ENCODE measurements at regions not wholly inside any gene's neighbourhood (a gene's known extent, or its start where the extent isn't known, plus 50 kb on each side); places are given as distances from the start of the nearest gene placed in this dataset.

- H3K27ac Mint-ChIP-seq (ENCODE audit: unreplicated experiment): no peak overlapping the region
- no peaks in the 10 kb centered on the region for H3K36me3 ChIP-seq (ENCODE audit: insufficient read depth, low read length)
- no peak overlapping the region for H2AFZ ChIP-seq (ENCODE audit: low read depth, low read length)
- no peaks in the 10 kb centered on the region for H3K36me3 Mint-ChIP-seq (ENCODE audit: low read depth, unreplicated experiment)
- no peaks in the 10 kb centered on the region for H4K20me1 ChIP-seq (ENCODE audit: insufficient read depth, low read length)
- no peak overlapping the region for H3K4me3 ChIP-seq (ENCODE audit: insufficient read depth, low read depth, low read length)
- no peaks in the 10 kb centered on the region for H3K4me1 Mint-ChIP-seq (ENCODE audit: low read depth, unreplicated experiment)
- H3K4me3 Mint-ChIP-seq (ENCODE audit: unreplicated experiment): no peak overlapping the region
- no peaks in the 10 kb centered on the region for H3K9me3 Mint-ChIP-seq (ENCODE audit: unreplicated experiment)
- H3K79me2 ChIP-seq (ENCODE audit: insufficient read depth, low read length): no peaks in the 10 kb centered on the region
- no peaks in the 10 kb centered on the region for H3K4me1 ChIP-seq (ENCODE audit: insufficient read depth, low read length)
- H3K9me3 ChIP-seq (ENCODE audit: insufficient read depth, low read depth, low read length): no peaks in the 10 kb centered on the region
- no peaks in the 10 kb centered on the region for H3K27me3 Mint-ChIP-seq (ENCODE audit: low read depth, unreplicated experiment)
- peak; percentile 18 for DNase-seq (ENCODE audit: low read depth)
- H3K27me3 ChIP-seq (ENCODE audit: insufficient read depth, low read length): no peaks in the 10 kb centered on the region
- TF ChIP-seq, protein P1, sequence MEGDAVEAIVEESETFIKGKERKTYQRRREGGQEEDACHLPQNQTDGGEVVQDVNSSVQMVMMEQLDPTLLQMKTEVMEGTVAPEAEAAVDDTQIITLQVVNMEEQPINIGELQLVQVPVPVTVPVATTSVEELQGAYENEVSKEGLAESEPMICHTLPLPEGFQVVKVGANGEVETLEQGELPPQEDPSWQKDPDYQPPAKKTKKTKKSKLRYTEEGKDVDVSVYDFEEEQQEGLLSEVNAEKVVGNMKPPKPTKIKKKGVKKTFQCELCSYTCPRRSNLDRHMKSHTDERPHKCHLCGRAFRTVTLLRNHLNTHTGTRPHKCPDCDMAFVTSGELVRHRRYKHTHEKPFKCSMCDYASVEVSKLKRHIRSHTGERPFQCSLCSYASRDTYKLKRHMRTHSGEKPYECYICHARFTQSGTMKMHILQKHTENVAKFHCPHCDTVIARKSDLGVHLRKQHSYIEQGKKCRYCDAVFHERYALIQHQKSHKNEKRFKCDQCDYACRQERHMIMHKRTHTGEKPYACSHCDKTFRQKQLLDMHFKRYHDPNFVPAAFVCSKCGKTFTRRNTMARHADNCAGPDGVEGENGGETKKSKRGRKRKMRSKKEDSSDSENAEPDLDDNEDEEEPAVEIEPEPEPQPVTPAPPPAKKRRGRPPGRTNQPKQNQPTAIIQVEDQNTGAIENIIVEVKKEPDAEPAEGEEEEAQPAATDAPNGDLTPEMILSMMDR (IDR thresholded peaks at IDR 0.05; ENCODE audit: insufficient read depth, low read depth, low read length): no peak
- no peak for TF ChIP-seq EZH2 (IDR thresholded peaks at IDR 0.05; ENCODE audit: insufficient read depth, low read length)
- no peak overlapping the region for H3K9ac ChIP-seq (ENCODE audit: low read length)
- FAIRE-seq: no peak
- H3K4me2 ChIP-seq (ENCODE audit: low read length): no peak overlapping the region
- no peak overlapping the region for H3K27ac ChIP-seq (ENCODE audit: low read depth, low read length)
Measured at GRCh38 chr21:27464648-27465047, 497.8 kb upstream of the ADAMTS5 start.

GRCh38 chr21:27462726-27463125, 495.8 kb upstream of the ADAMTS5 start:
- no peak overlapping the region for H3K9ac ChIP-seq (ENCODE audit: low read length)
- no peak overlapping the region for H3K4me2 ChIP-seq (ENCODE audit: low read length)
- H3K27me3 ChIP-seq (ENCODE audit: insufficient read depth, low read length): no peaks in the 10 kb centered on the region
- H2AFZ ChIP-seq (ENCODE audit: low read depth, low read length): no peak overlapping the region
- TF ChIP-seq, protein P1 (IDR thresholded peaks at IDR 0.05; ENCODE audit: insufficient read depth, low read depth, low read length): no peak
- TF ChIP-seq EZH2 (IDR thresholded peaks at IDR 0.05; ENCODE audit: insufficient read depth, low read length): no peak
- no peaks in the 10 kb centered on the region for H4K20me1 ChIP-seq (ENCODE audit: insufficient read depth, low read length)
- Mint-ChIP-seq H3K4me1 (ENCODE audit: low read depth, unreplicated experiment) (peaks cover 2% of the 10 kb centered on the region), H3K27me3 (ENCODE audit: low read depth, unreplicated experiment) (no peaks in the 10 kb centered on the region), H3K36me3 (ENCODE audit: low read depth, unreplicated experiment) (no peaks in the 10 kb centered on the region), H3K9me3 (ENCODE audit: unreplicated experiment) (no peaks in the 10 kb centered on the region), H3K4me3 (ENCODE audit: unreplicated experiment) (no peak overlapping the region), H3K27ac (ENCODE audit: unreplicated experiment) (no peak overlapping the region)
- no peaks in the 10 kb centered on the region for H3K9me3 ChIP-seq (ENCODE audit: insufficient read depth, low read depth, low read length)
- no peaks in the 10 kb centered on the region for H3K4me1 ChIP-seq (ENCODE audit: insufficient read depth, low read length)
- no peaks in the 10 kb centered on the region for H3K79me2 ChIP-seq (ENCODE audit: insufficient read depth, low read length)
- no peak overlapping the region for H3K4me3 ChIP-seq (ENCODE audit: insufficient read depth, low read depth, low read length)
- FAIRE-seq (peak; percentile 39), DNase-seq (ENCODE audit: low read depth) (no peak)
- no peak overlapping the region for H3K27ac ChIP-seq (ENCODE audit: low read depth, low read length)
- no peaks in the 10 kb centered on the region for H3K36me3 ChIP-seq (ENCODE audit: insufficient read depth, low read length)

DNA sequence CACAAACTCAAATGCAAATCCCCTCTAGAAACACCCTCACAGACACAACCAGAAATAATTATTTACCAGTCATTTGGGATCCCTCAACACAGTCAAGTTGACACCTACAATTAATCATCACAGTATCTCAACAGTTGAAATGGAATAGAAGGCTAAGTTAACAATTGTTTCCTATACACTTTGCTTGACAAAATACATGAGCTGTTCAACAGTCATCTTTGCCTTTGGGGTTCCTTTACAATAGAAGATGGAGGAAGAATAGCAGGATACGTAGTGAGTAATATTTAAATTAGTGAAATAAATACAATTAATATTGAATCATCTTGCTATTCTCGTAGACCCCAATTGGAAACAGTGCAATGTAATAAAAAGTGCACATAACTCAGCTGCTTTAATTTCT, 487.3 kb upstream of the ADAMTS5 start:
- Histone ChIP-seq H3K4me2 (ENCODE audit: low read length) (no peak overlapping the region), H3K79me2 (ENCODE audit: insufficient read depth, low read length) (no peaks in the 10 kb centered on the region), H3K27ac (ENCODE audit: low read depth, low read length) (no peak overlapping the region), H3K36me3 (ENCODE audit: insufficient read depth, low read length) (no peaks in the 10 kb centered on the region), H2AFZ (ENCODE audit: low read depth, low read length) (no peak overlapping the region), H3K4me1 (ENCODE audit: insufficient read depth, low read length) (no peaks in the 10 kb centered on the region), H3K4me3 (ENCODE audit: insufficient read depth, low read depth, low read length) (no peak overlapping the region), H3K9me3 (ENCODE audit: insufficient read depth, low read depth, low read length) (no peaks in the 10 kb centered on the region), H4K20me1 (ENCODE audit: insufficient read depth, low read length) (no peaks in the 10 kb centered on the region), H3K9ac (ENCODE audit: low read length) (no peak overlapping the region), H3K27me3 (ENCODE audit: insufficient read depth, low read length) (no peaks in the 10 kb centered on the region)
- Mint-ChIP-seq H3K4me1 (ENCODE audit: low read depth, unreplicated experiment) (peaks cover 2% of the 10 kb centered on the region), H3K36me3 (ENCODE audit: low read depth, unreplicated experiment) (no peaks in the 10 kb centered on the region), H3K4me3 (ENCODE audit: unreplicated experiment) (no peak overlapping the region), H3K9me3 (ENCODE audit: unreplicated experiment) (no peaks in the 10 kb centered on the region), H3K27ac (ENCODE audit: unreplicated experiment) (no peak overlapping the region), H3K27me3 (ENCODE audit: low read depth, unreplicated experiment) (no peaks in the 10 kb centered on the region)
- DNase-seq (ENCODE audit: low read depth) (no peak), FAIRE-seq (no peak)
- TF ChIP-seq, protein P1 (IDR thresholded peaks at IDR 0.05; ENCODE audit: insufficient read depth, low read depth, low read length): no peak
- TF ChIP-seq EZH2 (IDR thresholded peaks at IDR 0.05; ENCODE audit: insufficient read depth, low read length): no peak
